PC-9 (cell line): ENCODE measurements at regions not wholly inside any gene's neighbourhood (a gene's known extent, or its start where the extent isn't known, plus 50 kb on each side); places are given as distances from the start of the nearest gene placed in this dataset.
"Not testable (repeated sequence)": the region's sequence is repeated elsewhere in the genome, so short reads cannot be mapped to it uniquely, and the experiment has no call there.

Experiments
- CTCF ChIP-seq: fragments of 200-600 bp; sonication (generic); conservative IDR thresholded peaks from 2 replicates; pipeline ENCODE4 v1.6.1; 2017; ENCODE audit warnings: mixed run types, antibody characterized with exemption, mild to moderate bottlenecking, moderate library complexity
- EZH2 ChIP-seq: fragments of 200-600 bp; sonication (generic); IDR thresholded peaks from 2 replicates; pipeline ENCODE4 v1.8.0; 2017; ENCODE audit warnings: antibody characterized with exemption, low read depth

GRCh38 chr1:68923475-68924088, 426.7 kb upstream of the DEPDC1 start:
- not testable (repeated sequence) for TF ChIP-seq CTCF, EZH2
